Smooth muscle cell (in vitro differentiated cells): ENCODE measurements at regions not wholly inside any gene's neighbourhood (a gene's known extent, or its start where the extent isn't known, plus 50 kb on each side); places are given as distances from the start of the nearest gene placed in this dataset.

Experiments used
- DNase-seq: peaks from one replicate; lab custom pipeline; 2025; ENCODE audit not compliant: unreplicated experiment; lab: John Stamatoyannopoulos, UW
- H2AFZ ChIP-seq: fragments of 200-600 bp; sonication (generic); 2 replicates; pipeline ENCODE4 v1.6.0; 2016; ENCODE audit warnings: antibody characterized with exemption, low read depth, mild to moderate bottlenecking
- H3F3A ChIP-seq: fragments of 200-600 bp; sonication (generic); 2 replicates; pipeline ENCODE4 v1.6.0; 2017; ENCODE audit warnings: antibody characterized with exemption, low read depth
- H3K27ac ChIP-seq: fragments of 200-600 bp; sonication (generic); 2 replicates; pipeline ENCODE4 v1.5.1; 2016; ENCODE audit warnings: low read depth, mild to moderate bottlenecking
- H3K27me3 ChIP-seq: fragments of 200-600 bp; sonication (generic); 2 replicates; pipeline ENCODE4 v1.6.1; 2016; ENCODE audit warnings: low read depth, mild to moderate bottlenecking
- H3K36me3 ChIP-seq: fragments of 200-600 bp; sonication (generic); 2 replicates; pipeline ENCODE4 v1.5.1; 2016; ENCODE audit warnings: low read depth
- H3K4me1 ChIP-seq: fragments of 200-600 bp; sonication (generic); 2 replicates; pipeline ENCODE4 v1.5.1; 2016; ENCODE audit warnings: low read depth
- H3K4me2 ChIP-seq: fragments of 200-600 bp; sonication (generic); 2 replicates; pipeline ENCODE4 v1.6.0; 2016; ENCODE audit warnings: mild to moderate bottlenecking
- H3K4me3 ChIP-seq: fragments of 200-600 bp; sonication (generic); 2 replicates; pipeline ENCODE4 v1.5.1; 2016; ENCODE audit warnings: mild to moderate bottlenecking
- H3K79me2 ChIP-seq: fragments of 200-600 bp; sonication (generic); 2 replicates; pipeline ENCODE4 v1.6.0; 2016; ENCODE audit warnings: low read depth, mild to moderate bottlenecking
- H3K9ac ChIP-seq: fragments of 200-600 bp; sonication (generic); 2 replicates; pipeline ENCODE4 v1.6.0; 2016; ENCODE audit warnings: low read depth
- H3K9me3 ChIP-seq: fragments of 200-600 bp; sonication (generic); replicated peaks from 2 replicates; pipeline ENCODE4 v1.5.1; 2016; ENCODE audit warnings: low read depth
- H4K20me1 ChIP-seq: fragments of 200-600 bp; sonication (generic); 2 replicates; pipeline ENCODE4 v1.6.0; 2016; ENCODE audit warnings: low read depth
- CTCF ChIP-seq: fragments of 200-600 bp; sonication (generic); IDR thresholded peaks from 2 replicates; pipeline ENCODE4 v1.5.1; 2017; ENCODE audit warnings: borderline replicate concordance, mild to moderate bottlenecking, antibody characterized with exemption; ENCODE audit not compliant: insufficient read depth, poor library complexity, severe bottlenecking
- WGBS: methylation state at CpG from one replicate; pipeline ENCODE4 v1.1.7; 2016; ENCODE audit warnings: low lambda C conversion rate; 5-methylcytosine and 5-hydroxymethylcytosine counted together

DNA sequence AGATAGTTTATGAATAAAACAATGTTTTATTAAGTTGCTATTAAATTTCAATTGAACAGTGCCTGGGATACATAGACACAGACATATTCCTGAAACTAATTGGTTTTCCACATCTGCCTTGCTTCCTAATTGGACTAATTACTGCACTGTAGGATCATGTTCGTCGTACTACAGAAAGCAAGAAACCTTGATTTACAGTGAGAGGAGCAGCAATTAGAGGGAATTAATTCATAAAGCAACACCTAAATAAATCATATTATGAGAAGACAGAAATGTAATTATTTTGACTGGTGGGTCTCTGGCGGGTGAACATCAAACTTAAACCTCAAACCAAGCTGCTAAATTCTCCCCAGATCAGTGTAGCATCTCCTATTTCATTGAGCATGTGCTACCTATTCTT is 124.6 kb upstream of the CAMK1G start:
- no peak for DNase-seq
- H2AFZ ChIP-seq = no peak overlapping the region
- WGBS = 91% methylated on average over 3 of the region's 3 CpGs
- peaks cover 12% of the 10 kb centered on the region for H3K9me3 ChIP-seq
- no peak overlapping the region for H3K4me2 ChIP-seq
- no peak for TF ChIP-seq CTCF
- H4K20me1 ChIP-seq = no peaks in the 10 kb centered on the region
- H3K27ac ChIP-seq = no peak overlapping the region
- H3K4me1 ChIP-seq = peaks cover 8% of the 10 kb centered on the region
- no peak overlapping the region for H3K9ac ChIP-seq
- H3K27me3 ChIP-seq = no peaks in the 10 kb centered on the region
- no peak overlapping the region for H3K4me3 ChIP-seq
- H3K79me2 ChIP-seq = no peaks in the 10 kb centered on the region
- H3K36me3 ChIP-seq = no peaks in the 10 kb centered on the region
- no peaks in the 10 kb centered on the region for H3F3A ChIP-seq

- H3K27ac ChIP-seq = no peak overlapping the region
- no peak overlapping the region for H2AFZ ChIP-seq
- H3K9me3 ChIP-seq = peaks cover 12% of the 10 kb centered on the region
- H3K79me2 ChIP-seq = no peaks in the 10 kb centered on the region
- no peaks in the 10 kb centered on the region for H3K4me1 ChIP-seq
- H3K36me3 ChIP-seq = no peaks in the 10 kb centered on the region
- no peak overlapping the region for H3K4me2 ChIP-seq
- no peaks in the 10 kb centered on the region for H3F3A ChIP-seq
- no peaks in the 10 kb centered on the region for H4K20me1 ChIP-seq
- no peaks in the 10 kb centered on the region for H3K27me3 ChIP-seq
- H3K4me3 ChIP-seq = no peak overlapping the region
- H3K9ac ChIP-seq = no peak overlapping the region
- TF ChIP-seq CTCF = no peak
- no peak for DNase-seq
These were observed 122.3 kb upstream of the CAMK1G start for GRCh38 chr1:209461168-209461567.

- Histone ChIP-seq H3K79me2 (no peaks in the 10 kb centered on the region), H2AFZ (no peak overlapping the region), H3K4me2 (no peak overlapping the region), H3K4me3 (no peak overlapping the region), H3K36me3 (no peaks in the 10 kb centered on the region), H4K20me1 (no peaks in the 10 kb centered on the region), H3K4me1 (no peaks in the 10 kb centered on the region), H3F3A (no peaks in the 10 kb centered on the region), H3K27me3 (no peaks in the 10 kb centered on the region), H3K9me3 (peaks cover 12% of the 10 kb centered on the region), H3K9ac (no peak overlapping the region), H3K27ac (no peak overlapping the region)
- no peak for DNase-seq
- TF ChIP-seq CTCF = no peak
These were observed 121.1 kb upstream of the CAMK1G start for GRCh38 chr1:209462433-209462832.

- Histone ChIP-seq H3F3A (no peaks in the 10 kb centered on the region), H3K4me3 (no peak overlapping the region)
These were observed 120.1 kb upstream of the CAMK1G start for GRCh38 chr1:209463441-209463840.

More at GRCh38 chr1:209463441-209463840, 120.1 kb upstream of the CAMK1G start:
- DNase-seq = no peak
- no peak for TF ChIP-seq CTCF
- Histone ChIP-seq H3K36me3 (no peaks in the 10 kb centered on the region), H3K9ac (no peak overlapping the region), H3K27me3 (no peaks in the 10 kb centered on the region), H4K20me1 (no peaks in the 10 kb centered on the region), H2AFZ (no peak overlapping the region), H3K9me3 (peaks cover 12% of the 10 kb centered on the region), H3K79me2 (no peaks in the 10 kb centered on the region), H3K4me1 (no peaks in the 10 kb centered on the region), H3K27ac (no peak overlapping the region), H3K4me2 (no peak overlapping the region)
- WGBS = 100% methylated on average over 1 of the region's 1 CpG
